ENCODE measurements at regions not wholly inside any gene's neighbourhood (a gene's known extent, or its start where the extent isn't known, plus 50 kb on each side); places are given as distances from the start of the nearest gene placed in this dataset.

DNA sequence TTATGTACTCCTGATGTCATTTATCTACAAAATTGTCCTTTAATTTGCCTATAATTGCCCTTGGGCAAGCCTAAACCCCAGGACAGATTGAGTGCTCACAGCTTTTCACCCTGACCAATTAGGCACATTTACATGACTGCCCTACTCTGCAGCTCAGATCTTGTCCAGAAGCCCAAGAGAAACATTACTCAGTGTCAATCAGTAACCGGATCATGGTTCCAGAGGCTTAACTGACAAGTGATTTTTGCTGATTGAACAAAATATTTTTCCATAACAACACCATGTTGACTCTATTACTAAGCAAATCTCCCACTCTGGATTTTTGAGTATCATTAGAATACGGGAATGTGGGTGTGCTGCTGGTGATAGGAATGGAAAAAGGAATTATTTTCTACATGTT, 465.4 kb upstream of the TNP1 start:
- TF ChIP-seq CTCF (IDR thresholded peaks at IDR 0.05): no peak
- no peak for TF ChIP-seq POLR2A (IDR thresholded peaks at IDR 0.05)

Data from body of pancreas (tissue), 4 donors.